ENCODE measurements at regions not wholly inside any gene's neighbourhood (a gene's known extent, or its start where the extent isn't known, plus 50 kb on each side); places are given as distances from the start of the nearest gene placed in this dataset.
"Not testable (repeated sequence)": the region's sequence is repeated elsewhere in the genome, so short reads cannot be mapped to it uniquely, and the experiment has no call there.

GRCh38 chr13:81069822-81070221 lies 728.9 kb upstream of the SPRY2 start:
- H3K27me3 ChIP-seq (ENCODE audit: control insufficient read depth in 1 of 2, insufficient read depth in 2 of 2, low read length in 2 of 2); H3K27ac ChIP-seq (ENCODE audit: low read depth, low read length); H3K9me3 ChIP-seq (ENCODE audit: low read length); H3K4me1 ChIP-seq (ENCODE audit: insufficient read depth, low read length); H3K4me3 ChIP-seq (ENCODE audit: low read depth in 1 of 2, low read length in 2 of 2); H3K9ac ChIP-seq (ENCODE audit: low read length); H3K36me3 ChIP-seq (ENCODE audit: insufficient read depth, low read length): not testable (repeated sequence)

GRCh38 chr13:81058916-81059290 lies 718.0 kb upstream of the SPRY2 start:
- no peaks in the 10 kb centered on the region for H3K27me3 ChIP-seq (ENCODE audit: control insufficient read depth in 1 of 2, insufficient read depth in 2 of 2, low read length in 2 of 2)
- no peak overlapping the region for H3K27ac ChIP-seq (ENCODE audit: low read depth, low read length)
- H3K36me3 ChIP-seq (ENCODE audit: insufficient read depth, low read length), result no peaks in the 10 kb centered on the region
- H3K4me3 ChIP-seq (ENCODE audit: low read depth in 1 of 2, low read length in 2 of 2), result no peak overlapping the region
- no peak overlapping the region for H3K9ac ChIP-seq (ENCODE audit: low read length)
- no peaks in the 10 kb centered on the region for H3K9me3 ChIP-seq (ENCODE audit: low read length)
- H3K4me1 ChIP-seq (ENCODE audit: insufficient read depth, low read length), result no peaks in the 10 kb centered on the region

DNA sequence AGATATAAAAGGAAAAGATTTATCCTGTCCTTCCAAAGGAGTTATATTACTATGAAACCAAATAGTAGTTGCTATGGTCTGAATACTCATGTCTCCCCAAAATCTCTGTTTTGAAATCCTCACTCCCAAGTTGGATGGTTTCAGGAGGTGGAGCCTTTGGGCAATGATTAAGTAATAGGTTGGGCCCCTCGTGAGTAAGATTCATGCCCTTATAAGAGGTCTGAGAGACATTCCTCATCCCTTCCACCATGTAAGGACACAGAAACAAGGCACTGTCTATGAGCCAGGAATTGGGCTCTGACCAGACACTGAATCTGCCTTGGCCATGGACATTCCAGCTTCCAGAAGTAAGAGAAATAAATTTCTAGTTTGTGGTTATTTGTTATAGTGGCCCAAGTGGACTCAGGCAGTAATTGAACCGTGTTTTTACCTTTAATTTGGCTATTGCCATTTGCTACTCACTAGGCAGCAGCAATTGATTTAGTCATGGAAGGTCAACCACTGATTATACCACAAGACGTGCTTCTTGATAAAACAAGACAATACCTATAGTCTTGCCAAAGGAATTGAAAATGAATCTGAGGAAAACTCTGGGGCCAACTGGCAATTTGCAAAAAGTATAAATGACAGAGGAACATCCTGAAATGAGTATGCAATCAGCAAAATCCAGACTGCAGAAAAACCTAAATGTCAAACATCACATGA lies 717.4 kb upstream of the SPRY2 start:
- Histone ChIP-seq H3K9ac (ENCODE audit: low read length) (no peak overlapping the region), H3K27ac (ENCODE audit: low read depth, low read length) (no peak overlapping the region), H3K4me3 (ENCODE audit: low read depth in 1 of 2, low read length in 2 of 2) (no peak overlapping the region), H3K36me3 (ENCODE audit: insufficient read depth, low read length) (no peaks in the 10 kb centered on the region), H3K4me1 (ENCODE audit: insufficient read depth, low read length) (no peaks in the 10 kb centered on the region), H3K9me3 (ENCODE audit: low read length) (no peaks in the 10 kb centered on the region), H3K27me3 (ENCODE audit: control insufficient read depth in 1 of 2, insufficient read depth in 2 of 2, low read length in 2 of 2) (no peaks in the 10 kb centered on the region)

- Histone ChIP-seq H3K4me1 (ENCODE audit: insufficient read depth, low read length) (no peaks in the 10 kb centered on the region), H3K9ac (ENCODE audit: low read length) (no peak overlapping the region), H3K27ac (ENCODE audit: low read depth, low read length) (no peak overlapping the region), H3K27me3 (ENCODE audit: control insufficient read depth in 1 of 2, insufficient read depth in 2 of 2, low read length in 2 of 2) (no peaks in the 10 kb centered on the region), H3K4me3 (ENCODE audit: low read depth in 1 of 2, low read length in 2 of 2) (no peak overlapping the region), H3K36me3 (ENCODE audit: insufficient read depth, low read length) (no peaks in the 10 kb centered on the region), H3K9me3 (ENCODE audit: low read length) (no peaks in the 10 kb centered on the region)
Observed at GRCh38 chr13:81051873-81052272, 710.9 kb upstream of the SPRY2 start.

DNA sequence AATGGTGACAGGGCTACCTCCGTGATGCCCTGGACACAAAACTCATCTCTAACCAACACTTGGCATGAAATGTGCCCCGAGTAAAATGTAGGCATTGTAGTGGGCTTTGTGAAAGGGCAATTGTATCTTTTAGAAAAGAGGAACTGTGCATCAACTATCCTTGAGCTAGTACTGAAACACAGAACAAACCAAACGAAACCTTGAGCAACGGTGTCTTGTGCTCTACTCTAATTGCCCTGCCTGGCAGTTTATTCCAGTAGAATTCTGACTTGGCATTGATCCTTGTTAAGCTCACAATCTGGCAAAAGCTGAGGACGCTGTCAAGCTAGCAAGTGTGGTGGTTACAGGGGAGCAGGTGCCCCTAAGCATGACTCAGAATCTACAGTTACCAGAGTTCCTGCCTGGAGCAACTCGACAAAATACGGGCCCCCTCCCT lies 707.1 kb upstream of the SPRY2 start:
- Histone ChIP-seq H3K4me1 (ENCODE audit: insufficient read depth, low read length) (no peaks in the 10 kb centered on the region), H3K9me3 (ENCODE audit: low read length) (no peaks in the 10 kb centered on the region), H3K27me3 (ENCODE audit: control insufficient read depth in 1 of 2, insufficient read depth in 2 of 2, low read length in 2 of 2) (no peaks in the 10 kb centered on the region), H3K4me3 (ENCODE audit: low read depth in 1 of 2, low read length in 2 of 2) (no peak overlapping the region), H3K36me3 (ENCODE audit: insufficient read depth, low read length) (no peaks in the 10 kb centered on the region), H3K9ac (ENCODE audit: low read length) (no peak overlapping the region), H3K27ac (ENCODE audit: low read depth, low read length) (no peak overlapping the region)

DNA sequence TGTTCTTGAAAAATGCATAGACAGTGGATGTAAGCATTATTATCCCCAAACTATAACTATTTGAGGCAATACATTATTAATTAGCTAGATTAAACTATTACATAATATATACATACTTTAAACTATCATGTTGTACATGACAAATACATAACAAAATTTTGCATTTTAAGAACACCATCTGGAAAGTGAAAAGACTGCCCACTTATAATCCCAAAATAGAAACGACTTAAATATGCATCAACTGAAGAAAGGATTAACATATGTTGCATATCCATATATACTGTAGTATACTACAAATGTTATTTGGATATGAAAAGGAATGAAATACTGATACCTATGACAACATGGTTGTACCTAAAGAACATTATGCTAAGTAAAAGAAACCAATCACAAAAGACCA lies 700.8 kb upstream of the SPRY2 start:
- H3K36me3 ChIP-seq (ENCODE audit: insufficient read depth, low read length), result no peaks in the 10 kb centered on the region
- H3K27ac ChIP-seq (ENCODE audit: low read depth, low read length), result no peak overlapping the region
- H3K27me3 ChIP-seq (ENCODE audit: control insufficient read depth in 1 of 2, insufficient read depth in 2 of 2, low read length in 2 of 2), result no peaks in the 10 kb centered on the region
- no peaks in the 10 kb centered on the region for H3K9me3 ChIP-seq (ENCODE audit: low read length)
- no peaks in the 10 kb centered on the region for H3K4me1 ChIP-seq (ENCODE audit: insufficient read depth, low read length)
- H3K9ac ChIP-seq (ENCODE audit: low read length), result no peak overlapping the region
- no peak overlapping the region for H3K4me3 ChIP-seq (ENCODE audit: low read depth in 1 of 2, low read length in 2 of 2)

DNA sequence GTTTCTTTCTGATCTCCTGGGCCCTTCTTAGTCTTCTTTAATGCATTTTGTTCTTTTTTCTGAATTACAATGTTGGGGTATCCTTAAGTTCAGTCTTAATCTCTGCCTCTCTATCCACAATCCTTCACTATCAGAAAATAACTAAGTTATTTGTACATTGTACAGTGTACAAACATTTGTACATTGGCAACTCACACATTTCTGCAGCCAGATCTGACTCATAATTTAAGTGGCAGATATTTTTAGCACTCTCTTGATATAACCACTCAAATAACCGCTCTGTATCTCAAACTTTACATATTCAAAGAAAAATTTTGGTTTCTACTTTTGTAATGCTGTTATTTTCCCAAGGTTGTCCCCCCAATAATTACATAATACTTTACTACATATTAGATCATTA lies 691.1 kb upstream of the SPRY2 start:
- Histone ChIP-seq H3K9me3 (ENCODE audit: low read length) (no peaks in the 10 kb centered on the region), H3K27me3 (ENCODE audit: control insufficient read depth in 1 of 2, insufficient read depth in 2 of 2, low read length in 2 of 2) (no peaks in the 10 kb centered on the region), H3K36me3 (ENCODE audit: insufficient read depth, low read length) (no peaks in the 10 kb centered on the region), H3K4me3 (ENCODE audit: low read depth in 1 of 2, low read length in 2 of 2) (no peak overlapping the region), H3K9ac (ENCODE audit: low read length) (no peak overlapping the region), H3K4me1 (ENCODE audit: insufficient read depth, low read length) (no peaks in the 10 kb centered on the region), H3K27ac (ENCODE audit: low read depth, low read length) (no peak overlapping the region)

DNA sequence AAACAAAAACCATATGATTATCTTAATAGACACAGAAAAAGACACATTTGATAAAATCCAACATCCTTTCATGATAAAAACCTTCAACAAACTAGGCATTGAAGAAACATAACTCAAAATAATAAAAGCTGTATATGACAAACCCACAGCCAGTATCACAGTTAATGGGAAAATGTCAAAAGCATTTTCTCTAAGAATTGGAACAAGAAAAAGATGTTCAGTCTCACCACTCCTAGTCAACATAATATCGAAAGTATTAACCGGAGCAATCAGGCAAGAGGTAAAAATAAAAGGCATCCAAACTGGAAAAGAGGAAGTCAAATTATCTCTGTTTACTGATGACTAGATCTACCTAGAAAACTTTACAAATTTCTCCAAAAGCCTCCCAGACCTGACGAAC lies 684.2 kb upstream of the SPRY2 start:
- Histone ChIP-seq H3K27me3 (ENCODE audit: control insufficient read depth in 1 of 2, insufficient read depth in 2 of 2, low read length in 2 of 2) (no peaks in the 10 kb centered on the region), H3K4me1 (ENCODE audit: insufficient read depth, low read length) (no peaks in the 10 kb centered on the region), H3K9ac (ENCODE audit: low read length) (no peak overlapping the region), H3K36me3 (ENCODE audit: insufficient read depth, low read length) (no peaks in the 10 kb centered on the region), H3K4me3 (ENCODE audit: low read depth in 1 of 2, low read length in 2 of 2) (no peak overlapping the region), H3K9me3 (ENCODE audit: low read length) (no peaks in the 10 kb centered on the region), H3K27ac (ENCODE audit: low read depth, low read length) (no peak overlapping the region)

DNA sequence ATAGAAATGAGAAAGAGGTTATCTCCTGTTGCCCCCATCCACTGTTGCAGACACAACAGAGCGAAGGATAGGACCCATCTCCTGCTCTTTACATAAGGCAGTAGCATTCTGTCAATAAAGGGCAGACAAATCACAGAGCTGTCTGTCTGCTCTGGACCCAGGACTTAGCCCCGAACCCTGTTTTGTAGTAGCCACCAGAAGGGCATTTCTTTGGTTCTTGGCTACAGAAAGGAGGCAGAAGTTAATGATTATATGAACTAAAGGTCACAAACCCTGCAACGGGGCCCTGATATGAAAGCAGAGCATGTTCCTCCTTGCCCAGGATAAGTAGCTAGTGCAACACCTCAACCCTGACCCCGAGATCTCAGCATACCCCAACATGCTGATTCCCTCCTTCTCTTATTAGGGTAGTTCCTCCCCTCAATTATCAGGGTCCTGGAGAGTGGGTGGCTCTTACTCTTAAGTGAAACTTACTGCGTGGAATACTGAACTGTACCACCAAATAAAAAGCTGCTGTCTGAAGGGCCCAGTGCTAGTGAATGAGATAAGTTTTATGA lies 680.4 kb upstream of the SPRY2 start:
- H3K4me1 ChIP-seq (ENCODE audit: insufficient read depth, low read length), result no peaks in the 10 kb centered on the region
- no peak overlapping the region for H3K4me3 ChIP-seq (ENCODE audit: low read depth in 1 of 2, low read length in 2 of 2)

DNA sequence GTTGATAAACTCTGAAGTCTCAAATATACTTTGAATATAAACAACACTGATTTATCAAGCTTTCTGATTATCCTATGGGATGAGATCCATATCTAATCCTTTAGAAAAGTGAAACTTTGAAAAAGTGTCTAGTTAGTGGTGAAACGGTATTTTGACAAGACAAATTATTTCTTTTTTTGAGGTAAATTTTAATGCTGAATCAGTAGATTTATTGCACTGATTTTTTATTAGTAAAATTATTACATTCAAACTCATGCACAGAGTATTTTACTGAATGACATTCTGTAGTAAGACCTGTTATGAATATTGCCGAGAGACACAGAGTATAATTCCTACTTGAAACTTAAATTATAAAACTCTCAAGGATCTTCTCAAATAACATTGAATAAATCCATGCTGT lies 679.1 kb upstream of the SPRY2 start:
- H3K4me1 ChIP-seq (ENCODE audit: insufficient read depth, low read length), result no peaks in the 10 kb centered on the region
- H3K9ac ChIP-seq (ENCODE audit: low read length), result no peak overlapping the region
- no peaks in the 10 kb centered on the region for H3K9me3 ChIP-seq (ENCODE audit: low read length)
- no peaks in the 10 kb centered on the region for H3K36me3 ChIP-seq (ENCODE audit: insufficient read depth, low read length)
- no peak overlapping the region for H3K4me3 ChIP-seq (ENCODE audit: low read depth in 1 of 2, low read length in 2 of 2)
- no peak overlapping the region for H3K27ac ChIP-seq (ENCODE audit: low read depth, low read length)
- H3K27me3 ChIP-seq (ENCODE audit: control insufficient read depth in 1 of 2, insufficient read depth in 2 of 2, low read length in 2 of 2), result no peaks in the 10 kb centered on the region

More for the DNA sequence above, 680.4 kb upstream of the SPRY2 start:
- H3K9me3 ChIP-seq (ENCODE audit: low read length), result no peaks in the 10 kb centered on the region
- no peaks in the 10 kb centered on the region for H3K27me3 ChIP-seq (ENCODE audit: control insufficient read depth in 1 of 2, insufficient read depth in 2 of 2, low read length in 2 of 2)
- no peak overlapping the region for H3K9ac ChIP-seq (ENCODE audit: low read length)
- no peak overlapping the region for H3K27ac ChIP-seq (ENCODE audit: low read depth, low read length)
- H3K36me3 ChIP-seq (ENCODE audit: insufficient read depth, low read length), result no peaks in the 10 kb centered on the region

GRCh38 chr13:81018936-81019335 lies 678.0 kb upstream of the SPRY2 start:
- H3K9ac ChIP-seq (ENCODE audit: low read length), result no peak overlapping the region
- H3K4me1 ChIP-seq (ENCODE audit: insufficient read depth, low read length), result no peaks in the 10 kb centered on the region
- no peaks in the 10 kb centered on the region for H3K36me3 ChIP-seq (ENCODE audit: insufficient read depth, low read length)
- no peaks in the 10 kb centered on the region for H3K27me3 ChIP-seq (ENCODE audit: control insufficient read depth in 1 of 2, insufficient read depth in 2 of 2, low read length in 2 of 2)
- H3K9me3 ChIP-seq (ENCODE audit: low read length), result no peaks in the 10 kb centered on the region
- H3K4me3 ChIP-seq (ENCODE audit: low read depth in 1 of 2, low read length in 2 of 2), result no peak overlapping the region
- H3K27ac ChIP-seq (ENCODE audit: low read depth, low read length), result no peak overlapping the region

GRCh38 chr13:81017513-81018152 lies 676.7 kb upstream of the SPRY2 start:
- Histone ChIP-seq H3K27me3 (ENCODE audit: control insufficient read depth in 1 of 2, insufficient read depth in 2 of 2, low read length in 2 of 2) (no peaks in the 10 kb centered on the region), H3K4me1 (ENCODE audit: insufficient read depth, low read length) (no peaks in the 10 kb centered on the region), H3K9me3 (ENCODE audit: low read length) (no peaks in the 10 kb centered on the region), H3K9ac (ENCODE audit: low read length) (no peak overlapping the region), H3K36me3 (ENCODE audit: insufficient read depth, low read length) (no peaks in the 10 kb centered on the region), H3K4me3 (ENCODE audit: low read depth in 1 of 2, low read length in 2 of 2) (no peak overlapping the region), H3K27ac (ENCODE audit: low read depth, low read length) (no peak overlapping the region)

Data from muscle layer of colon (tissue), 2 donors.